GM03348 (cell line): ENCODE measurements at regions not wholly inside any gene's neighbourhood (a gene's known extent, or its start where the extent isn't known, plus 50 kb on each side); places are given as distances from the start of the nearest gene placed in this dataset.
"Not testable (repeated sequence)": the region's sequence is repeated elsewhere in the genome, so short reads cannot be mapped to it uniquely, and the experiment has no call there.

Source experiments
- DNase-seq: peaks from one replicate; pipeline ENCODE4 v3.0.0; 2012; ENCODE audit warnings: low spot score

DNA sequence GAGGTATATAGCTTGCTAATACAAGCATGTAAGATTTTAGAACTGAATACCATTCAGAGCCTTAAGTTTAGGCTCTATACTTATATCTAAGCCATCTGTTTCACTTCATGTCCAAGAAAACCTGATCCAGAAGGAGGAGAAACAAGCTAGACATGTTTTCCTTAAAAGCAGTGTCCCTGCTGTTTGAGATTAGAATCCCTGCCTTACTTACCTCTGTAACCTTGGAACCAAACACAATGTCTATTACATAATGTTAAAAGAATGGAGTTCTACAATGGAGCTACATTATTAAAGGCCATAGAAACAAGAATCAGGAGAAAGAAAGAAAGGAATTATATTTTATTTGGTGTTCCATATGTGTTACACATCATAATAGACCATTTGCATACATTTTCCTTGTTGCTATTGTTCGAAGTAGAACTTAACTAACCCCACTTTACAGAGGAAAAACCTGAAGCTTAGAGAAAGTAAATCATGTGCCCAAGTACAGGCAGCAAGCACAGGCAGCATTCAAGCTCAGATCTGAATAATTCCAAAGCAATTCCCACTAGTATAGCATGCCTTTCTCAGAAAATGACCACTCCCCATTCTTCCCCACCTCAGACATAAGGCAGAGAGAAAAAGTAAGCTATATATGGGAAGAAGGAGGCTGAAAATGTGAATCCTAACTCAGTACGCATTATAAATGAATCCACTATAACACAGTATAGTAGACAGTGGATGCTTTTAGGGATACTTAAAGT, 380.1 kb upstream of the SPAG17 start:
- DNase-seq, result no peak

DNA sequence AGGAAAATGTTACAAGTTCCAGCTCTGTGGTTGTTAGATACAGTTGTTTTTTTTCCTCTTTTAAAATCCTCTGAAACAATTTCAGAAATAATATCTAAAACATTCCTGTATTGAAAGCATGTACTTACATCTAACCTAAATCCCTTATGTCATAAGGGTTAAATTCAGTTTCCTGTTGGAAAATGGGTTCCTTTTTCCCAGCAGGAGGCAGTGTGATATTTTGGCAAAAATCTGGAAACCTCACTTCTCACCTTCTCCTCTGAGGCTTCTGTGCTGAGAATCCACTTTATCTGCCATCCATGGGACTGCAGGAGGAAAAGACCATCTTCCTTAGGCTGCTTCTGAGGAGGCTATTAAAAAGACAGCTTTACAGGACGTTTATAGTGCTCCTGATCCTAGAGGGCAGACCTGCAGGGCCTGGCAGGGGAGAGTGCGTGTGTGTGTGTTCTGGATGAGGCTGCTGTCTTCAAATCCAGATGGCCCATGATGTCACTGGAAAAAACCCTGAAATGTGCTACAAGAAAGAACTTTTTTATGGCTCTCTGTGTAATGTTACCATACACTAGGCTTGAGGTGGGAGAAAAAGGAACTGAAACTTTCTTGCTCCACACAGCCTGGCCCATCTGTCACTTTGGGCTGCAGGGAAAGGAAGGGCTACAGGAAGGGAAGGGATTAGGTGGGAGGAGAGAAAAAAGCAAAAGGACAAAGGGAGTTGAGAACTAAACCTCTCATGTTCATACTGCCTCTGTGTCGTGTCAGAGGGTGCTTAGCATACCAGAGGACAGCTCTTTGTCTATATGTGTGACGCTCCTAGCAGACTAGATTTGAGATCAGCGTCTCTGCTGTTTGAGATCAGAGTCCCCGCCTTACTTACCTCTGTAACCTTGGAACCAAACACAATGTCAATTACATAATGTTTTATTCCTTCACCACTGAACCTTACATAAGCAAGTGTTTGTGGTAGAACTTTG, 379.2 kb upstream of the SPAG17 start:
- DNase-seq, result no peak

DNA sequence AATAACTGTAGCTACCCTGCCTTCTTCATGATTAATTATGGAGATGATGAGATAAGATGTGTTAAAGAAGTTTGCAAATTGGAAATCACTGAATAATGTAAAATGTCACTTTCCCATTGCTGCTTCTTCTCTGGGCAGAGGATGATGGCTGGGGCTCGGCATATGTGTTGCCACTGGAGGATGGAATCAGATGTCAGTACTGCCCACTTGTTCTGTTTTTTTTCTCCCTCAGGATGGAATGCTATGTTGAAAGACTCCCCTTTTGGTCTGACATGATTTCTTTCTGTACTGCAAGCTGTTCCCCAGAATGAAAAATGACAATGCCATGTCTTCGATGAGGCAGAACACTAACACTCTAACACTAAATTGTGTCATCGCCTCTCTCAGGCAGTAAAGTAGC, 373.9 kb upstream of the SPAG17 start:
- DNase-seq, result no peak

- DNase-seq, result no peak
Observed at GRCh38 chr1:118556936-118557335, 371.9 kb upstream of the SPAG17 start.

DNA sequence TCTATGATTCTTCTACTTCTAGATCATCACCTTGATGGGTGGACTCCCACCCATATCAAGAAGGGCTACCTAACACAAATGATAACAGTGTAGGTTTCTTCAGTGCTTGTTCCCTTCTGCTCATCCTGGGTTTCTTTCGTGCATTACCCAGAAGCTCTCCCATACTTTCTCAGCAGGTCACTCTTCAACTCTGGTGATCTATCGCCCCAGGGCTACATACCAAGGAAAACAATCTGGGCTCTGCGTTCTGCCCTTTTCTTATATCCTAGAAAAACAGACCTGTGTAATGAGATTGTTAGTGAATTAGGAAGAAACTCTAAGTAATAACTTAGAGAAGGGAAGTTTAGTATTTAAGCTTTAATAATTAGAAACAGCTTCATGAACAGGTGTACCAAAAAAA, 370.6 kb upstream of the SPAG17 start:
- no peak for DNase-seq

- no peak for DNase-seq
Observed at GRCh38 chr1:118535901-118536300, 350.9 kb upstream of the SPAG17 start.

DNA sequence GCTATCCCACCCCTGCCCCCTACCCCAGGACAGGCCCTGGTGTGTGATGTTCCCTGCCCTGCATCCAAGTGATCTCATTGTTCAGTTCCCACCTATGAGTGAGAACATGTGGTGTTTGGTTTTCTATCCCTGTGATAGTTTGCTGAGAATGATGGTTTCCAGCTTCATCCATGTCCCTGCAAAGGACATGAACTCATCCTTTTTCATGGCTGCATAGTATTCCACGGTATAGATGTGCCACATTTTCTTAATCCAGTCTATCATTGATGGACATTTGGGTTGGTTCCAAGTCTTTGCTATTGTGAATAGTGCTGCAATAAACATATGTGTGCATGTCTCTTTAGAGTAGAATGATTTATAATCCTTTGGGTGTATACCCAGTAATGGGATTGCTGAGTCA, 326.9 kb upstream of the SPAG17 start:
- not testable (repeated sequence) for DNase-seq

- no peak for DNase-seq
Observed at GRCh38 chr1:118504867-118505266, 319.8 kb upstream of the SPAG17 start.

DNA sequence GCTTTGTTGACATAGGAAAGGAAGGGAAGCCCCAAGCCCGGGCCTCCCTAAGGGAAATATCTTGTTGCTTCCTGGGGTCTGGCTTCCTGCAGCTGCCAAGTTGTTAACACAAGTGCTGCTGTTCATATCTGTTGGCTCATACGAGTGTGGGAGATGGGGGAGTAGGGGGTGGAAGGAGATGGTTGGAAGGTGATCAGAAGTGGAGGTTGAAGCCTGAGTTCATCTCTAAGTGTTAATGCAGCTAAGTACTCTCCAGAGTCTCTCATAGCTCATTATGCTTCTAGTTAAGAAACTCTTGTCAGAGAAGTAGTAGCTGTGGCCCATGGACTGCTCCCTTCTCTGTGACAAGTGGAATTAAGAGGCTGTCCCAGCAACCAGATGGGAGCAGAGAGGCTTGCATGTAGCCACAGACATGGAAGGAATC, 319.2 kb upstream of the SPAG17 start:
- DNase-seq, result no peak

GRCh38 chr1:118503752-118504151, 318.7 kb upstream of the SPAG17 start:
- no peak for DNase-seq

DNA sequence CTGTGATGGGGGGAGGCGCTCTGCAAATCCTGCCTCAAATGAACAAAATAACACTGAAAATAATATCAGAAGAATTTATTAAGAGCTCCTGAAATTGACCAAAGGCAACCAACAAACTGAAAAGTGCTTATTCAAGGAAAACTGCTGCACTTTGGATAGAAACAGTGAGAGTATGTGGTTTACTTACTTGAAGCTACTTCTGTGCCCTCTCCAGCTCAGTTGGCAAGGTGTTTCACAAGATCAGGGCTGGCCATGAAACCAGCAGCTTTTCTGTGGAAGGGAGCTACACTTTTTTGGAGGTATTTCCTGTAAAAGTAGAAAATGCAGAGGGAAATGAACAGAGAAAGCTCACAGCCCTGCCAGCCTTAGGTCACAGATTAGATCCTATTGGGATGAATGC, 310.0 kb upstream of the SPAG17 start:
- no peak for DNase-seq

DNA sequence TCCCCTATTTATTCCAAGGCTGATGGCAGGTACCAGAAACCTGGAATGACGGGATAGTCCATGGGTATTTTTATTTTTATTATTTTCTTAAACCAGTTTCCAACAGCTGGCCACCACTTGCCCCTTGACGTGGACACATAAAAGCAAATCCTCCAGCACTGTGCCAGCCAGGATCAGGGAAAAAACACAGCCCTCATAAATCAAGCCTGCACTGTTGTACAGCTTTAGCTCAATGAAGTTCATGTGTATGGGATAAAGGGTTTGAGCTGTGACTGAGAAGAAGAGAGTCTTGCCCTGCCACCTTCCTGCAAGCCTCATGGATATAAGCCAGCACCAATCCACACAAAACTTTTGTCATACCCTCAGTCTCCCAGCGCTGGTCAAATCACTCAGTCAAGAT, 303.8 kb upstream of the SPAG17 start:
- DNase-seq, result no peak

DNA sequence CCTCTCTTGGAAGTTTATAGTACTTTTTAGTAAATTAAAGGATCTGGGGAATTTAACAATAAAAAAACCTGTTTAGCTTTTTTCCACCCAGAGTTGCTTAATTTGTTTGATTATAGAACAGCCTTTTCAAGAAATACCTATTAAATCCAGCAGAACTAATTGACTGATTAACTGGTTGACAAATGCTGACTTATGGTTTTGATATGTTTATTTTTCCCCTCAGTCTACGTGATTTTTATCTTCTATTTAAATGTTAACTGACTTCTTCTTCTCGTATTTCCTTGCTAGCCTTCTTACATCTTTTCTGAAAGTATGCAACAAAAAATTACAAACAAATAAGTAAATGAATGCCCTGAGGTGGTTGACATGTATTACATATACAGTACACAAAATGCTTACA, 302.9 kb upstream of the SPAG17 start:
- no peak for DNase-seq

DNA sequence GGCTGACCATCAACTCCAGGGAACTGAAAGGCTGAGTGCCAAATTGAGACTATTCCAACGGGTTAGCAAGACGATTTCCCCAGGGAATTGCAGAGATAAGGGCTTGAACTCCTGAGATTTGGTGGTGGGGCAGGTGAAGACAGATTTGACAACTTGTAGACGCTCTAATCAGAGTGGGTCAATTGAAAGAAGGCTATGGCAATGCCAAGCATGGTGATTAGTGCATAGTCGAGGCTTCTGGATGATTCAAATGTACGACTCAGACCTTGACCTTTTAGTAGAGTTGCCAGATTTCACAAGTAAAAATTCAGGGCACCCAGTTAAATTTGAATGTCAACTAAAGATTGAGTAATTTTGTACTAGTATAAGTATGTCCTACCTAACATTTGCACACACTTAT, 302.1 kb upstream of the SPAG17 start:
- no peak for DNase-seq

GRCh38 chr1:118486199-118486598, 301.2 kb upstream of the SPAG17 start:
- DNase-seq, result no peak

GRCh38 chr1:118485757-118486156, 300.7 kb upstream of the SPAG17 start:
- no peak for DNase-seq

DNA sequence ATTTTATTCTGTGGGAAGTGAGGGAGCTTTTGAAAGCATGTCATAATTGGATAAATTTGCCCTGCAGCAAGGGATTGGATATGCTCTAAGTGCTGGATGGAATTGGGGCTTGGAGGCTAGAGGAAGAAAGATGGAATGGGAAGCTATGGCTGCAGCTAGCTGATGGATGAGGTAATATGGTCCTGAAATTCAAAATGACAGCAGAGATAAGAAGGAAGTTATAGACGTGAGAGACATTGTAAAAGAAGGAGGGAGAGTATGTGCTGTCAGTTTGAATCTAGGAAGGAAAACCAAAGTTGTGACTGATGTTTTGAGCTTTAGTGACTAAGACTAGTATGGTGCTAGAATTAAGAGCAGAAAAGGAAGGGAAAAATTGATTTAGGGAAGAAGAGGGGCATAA, 299.9 kb upstream of the SPAG17 start:
- DNase-seq, result no peak

DNA sequence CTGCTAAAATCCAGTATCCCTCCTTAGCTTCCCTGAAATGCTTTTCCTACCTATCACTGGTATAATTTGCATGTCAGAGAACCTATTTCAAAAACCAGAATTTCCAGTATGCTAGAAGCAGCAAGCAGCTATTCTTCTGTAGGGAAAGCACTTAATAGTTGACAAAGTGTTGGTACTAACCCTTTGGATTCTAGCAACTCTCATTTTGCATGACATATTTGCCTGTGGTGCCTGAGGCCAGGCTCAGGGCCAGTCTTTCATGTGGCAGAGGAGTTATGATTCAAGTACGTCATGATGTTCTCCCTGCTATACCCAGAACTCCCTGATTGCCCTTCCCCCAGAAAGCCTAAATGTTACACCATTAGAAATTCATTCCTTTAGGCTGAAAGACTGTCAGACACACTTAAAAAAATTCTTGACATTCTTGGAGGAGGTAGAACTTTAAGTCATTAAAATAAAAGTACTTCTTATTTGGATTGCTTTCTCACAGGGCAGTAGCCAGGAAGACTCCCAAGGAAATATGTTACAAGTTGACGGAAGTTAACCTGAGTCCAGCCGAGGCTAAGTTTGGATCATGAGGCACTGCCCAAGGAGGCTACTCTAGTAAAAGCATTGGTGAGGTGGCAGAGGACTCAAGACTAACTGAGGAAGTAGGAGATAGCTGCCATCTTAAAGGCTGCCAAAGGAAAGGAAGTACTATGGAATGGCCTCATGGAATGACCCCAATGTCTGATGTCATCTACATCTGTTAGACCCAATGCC, 298.4 kb upstream of the SPAG17 start:
- no peak for DNase-seq

DNA sequence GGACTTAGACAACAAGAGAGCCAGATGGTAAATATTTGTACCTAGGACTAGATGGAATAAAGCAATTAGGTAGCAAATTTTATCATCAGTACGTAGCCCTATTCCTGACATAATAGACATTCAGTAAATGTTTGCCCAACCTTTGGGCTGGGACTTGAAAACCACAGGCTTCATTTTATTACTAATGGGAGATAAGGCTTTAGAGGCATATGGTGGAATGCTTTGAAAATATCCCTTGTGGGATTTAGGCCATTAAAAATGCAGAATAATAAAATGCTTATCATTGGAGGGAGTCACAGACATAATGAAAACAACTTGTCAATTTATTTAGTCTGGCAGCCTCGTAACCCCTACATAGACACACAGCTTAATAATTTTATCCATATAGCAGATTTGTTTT, 296.1 kb upstream of the SPAG17 start:
- no peak for DNase-seq

- no peak for DNase-seq
Observed at GRCh38 chr1:118479351-118479750, 294.3 kb upstream of the SPAG17 start.

DNA sequence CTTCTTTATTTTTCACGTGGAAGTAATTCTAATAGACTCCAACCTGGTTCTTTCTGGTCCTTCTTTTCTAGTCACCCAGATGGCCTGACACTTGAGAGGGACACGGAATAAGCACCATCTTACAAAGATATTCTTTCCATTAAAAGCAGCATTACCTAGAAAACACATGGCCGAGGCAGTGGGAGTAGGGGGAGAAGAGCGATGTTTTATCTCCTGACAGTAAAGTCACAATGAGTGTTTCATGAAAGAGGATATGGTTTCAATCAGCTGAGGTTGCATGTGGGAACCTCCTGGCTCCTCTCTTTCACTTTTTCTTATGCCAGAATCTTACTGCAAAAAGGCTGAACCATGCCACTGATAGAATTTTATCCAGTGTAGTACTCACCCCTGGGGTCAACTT, 288.8 kb upstream of the SPAG17 start:
- DNase-seq, result no peak

GRCh38 chr1:118464460-118464859, 279.4 kb upstream of the SPAG17 start:
- not testable (repeated sequence) for DNase-seq

DNA sequence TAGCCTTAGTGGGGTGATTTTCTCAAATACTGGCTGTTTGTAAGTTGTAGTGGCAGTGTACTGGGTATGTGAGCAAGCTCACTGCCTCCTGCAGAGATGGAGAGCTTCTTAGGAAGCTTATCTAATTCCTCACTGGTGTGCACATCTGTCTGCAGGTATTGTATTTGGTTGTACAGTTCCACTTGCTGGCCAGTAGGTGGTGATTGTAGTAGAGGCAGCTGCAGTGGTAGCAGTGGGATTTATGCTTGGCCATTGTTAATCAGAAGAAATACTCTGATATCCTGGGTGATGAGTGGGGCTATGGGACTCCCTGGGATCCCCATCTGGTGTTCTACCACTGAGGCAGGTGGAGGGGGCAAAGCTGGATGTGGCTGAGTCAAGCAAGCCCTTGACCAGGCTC, 276.1 kb upstream of the SPAG17 start:
- DNase-seq, result no peak
